GM12872 (cell line): ENCODE measurements at regions not wholly inside any gene's neighbourhood (a gene's known extent, or its start where the extent isn't known, plus 50 kb on each side); places are given as distances from the start of the nearest gene placed in this dataset.

Source experiments
- CTCF ChIP-seq: IDR thresholded peaks from 3 replicates; pipeline ENCODE4 v1.5.1; 2011; ENCODE audit warnings: low read depth, mild to moderate bottlenecking, low read length, moderate library complexity; ENCODE audit not compliant: insufficient read depth

GRCh38 chr6:2434116-2434515, 188.7 kb upstream of the GMDS start:
- no peak for TF ChIP-seq CTCF

GRCh38 chr6:2433711-2434110, 188.3 kb upstream of the GMDS start:
- no peak for TF ChIP-seq CTCF

- TF ChIP-seq CTCF, result no peak
These were observed 187.9 kb upstream of the GMDS start for GRCh38 chr6:2433266-2433665.

- TF ChIP-seq CTCF, result no peak
These were observed 186.9 kb upstream of the GMDS start for GRCh38 chr6:2432292-2432691.

- TF ChIP-seq CTCF, result no peak
These were observed 185.2 kb upstream of the GMDS start for GRCh38 chr6:2430612-2431011.

GRCh38 chr6:2429460-2429859, 184.1 kb upstream of the GMDS start:
- no peak for TF ChIP-seq CTCF

GRCh38 chr6:2429032-2429431, 183.6 kb upstream of the GMDS start:
- no peak for TF ChIP-seq CTCF
